Neuronal stem cell (in vitro differentiated cells): ENCODE measurements at regions not wholly inside any gene's neighbourhood (a gene's known extent, or its start where the extent isn't known, plus 50 kb on each side); places are given as distances from the start of the nearest gene placed in this dataset.
"Not testable (repeated sequence)": the region's sequence is repeated elsewhere in the genome, so short reads cannot be mapped to it uniquely, and the experiment has no call there.

Source experiments
- DNase-seq: peaks from one replicate; pipeline ENCODE4 v3.0.0-alpha.2; 2013; ENCODE audit warnings: low spot score
- H2AFZ ChIP-seq: one replicate; pipeline ENCODE4 v1.6.1; 2013; ENCODE audit warnings: mild to moderate bottlenecking, low read length, inconsistent platforms
- H2AK5ac ChIP-seq: 2 replicates; pipeline ENCODE4 v1.6.1; 2013; ENCODE audit warnings: low read depth, mild to moderate bottlenecking, inconsistent platforms, low read length, moderate library complexity, mixed read lengths
- H2BK120ac ChIP-seq: 2 replicates; pipeline ENCODE4 v1.6.1; 2013; ENCODE audit warnings: low read depth, mild to moderate bottlenecking, inconsistent platforms, low read length, moderate library complexity, mixed read lengths
- H2BK12ac ChIP-seq: one replicate; pipeline ENCODE4 v1.6.1; 2013; ENCODE audit warnings: low read length, inconsistent platforms
- H2BK15ac ChIP-seq: 2 replicates; pipeline ENCODE4 v1.6.1; 2013; ENCODE audit warnings: mild to moderate bottlenecking, low read length, inconsistent platforms, mixed read lengths
- H2BK5ac ChIP-seq: one replicate; pipeline ENCODE4 v1.6.1; 2013; ENCODE audit warnings: inconsistent platforms, mild to moderate bottlenecking, low read length, moderate library complexity
- H3K14ac ChIP-seq: one replicate; pipeline ENCODE4 v1.6.1; 2013; ENCODE audit warnings: low read length, inconsistent platforms
- H3K18ac ChIP-seq: 2 replicates; pipeline ENCODE4 v1.6.1; 2013; ENCODE audit warnings: low read length, inconsistent platforms
- H3K23ac ChIP-seq: 2 replicates; pipeline ENCODE4 v1.6.1; 2013; ENCODE audit warnings: low read depth, mild to moderate bottlenecking, mixed read lengths, low read length, inconsistent platforms; ENCODE audit not compliant: poor library complexity
- H3K27ac ChIP-seq: replicated peaks from 3 replicates; pipeline ENCODE4 v1.5.1; 2013; ENCODE audit warnings: low read length, inconsistent platforms
- H3K27me3 ChIP-seq, 3 experiments: 2 replicates each; pipeline ENCODE4 v1.6.1; 2013; ENCODE audit warnings: low read length in 3 of 3, mild to moderate bottlenecking in 2 of 3, inconsistent platforms in 1 of 3, low read depth in 1 of 3, mixed read lengths in 1 of 3, moderate library complexity in 1 of 3; ENCODE audit not compliant: control insufficient read depth in 3 of 3, insufficient read depth in 3 of 3
- H3K36me3 ChIP-seq, 2 donors: replicated peaks in 1 of 2; 2 replicates each; pipeline ENCODE4 v1.6.1; 2013; ENCODE audit warnings: low read length in 2 of 2; ENCODE audit not compliant: control insufficient read depth in 2 of 2, insufficient read depth in 2 of 2
- H3K4ac ChIP-seq: 2 replicates; pipeline ENCODE4 v1.6.1; 2013; ENCODE audit warnings: inconsistent platforms, mild to moderate bottlenecking, low read length, moderate library complexity
- H3K4me1 ChIP-seq, 2 donors: 1 replicate in 1 of 2; 2 replicates in 1 of 2; pipeline ENCODE4 v1.6.1; 2013; ENCODE audit warnings: low read length in 2 of 2, low read depth in 1 of 2; ENCODE audit not compliant: control insufficient read depth in 2 of 2, insufficient read depth in 1 of 2
- H3K4me2 ChIP-seq: one replicate; pipeline ENCODE4 v1.6.1; 2013; ENCODE audit warnings: mild to moderate bottlenecking, low read length, inconsistent platforms; ENCODE audit not compliant: insufficient read depth, poor library complexity, severe bottlenecking
- H3K4me3 ChIP-seq, 2 donors: 2 replicates each; pipeline ENCODE4 v1.5.1; 2013; ENCODE audit warnings: low read length in 2 of 2, mild to moderate bottlenecking in 2 of 2, inconsistent platforms in 1 of 2, moderate library complexity in 1 of 2
- H3K79me1 ChIP-seq: one replicate; pipeline ENCODE4 v1.6.1; 2013; ENCODE audit warnings: low read depth, mild to moderate bottlenecking, inconsistent platforms, low read length, moderate library complexity
- H3K9ac ChIP-seq: one replicate; pipeline ENCODE4 v1.6.1; 2013; ENCODE audit warnings: mild to moderate bottlenecking, low read depth, low read length, inconsistent platforms; ENCODE audit not compliant: poor library complexity
- H3K9me3 ChIP-seq, 2 donors: replicated peaks in 1 of 2; 2 replicates each; pipeline versions ENCODE3 to v1.6.1; 2013; ENCODE audit warnings: low read length in 2 of 2, mild to moderate bottlenecking in 2 of 2, inconsistent platforms in 1 of 2, low read depth in 1 of 2, mixed read lengths in 1 of 2, moderate library complexity in 1 of 2; ENCODE audit not compliant: control insufficient read depth in 2 of 2, insufficient read depth in 1 of 2
- H4K8ac ChIP-seq: one replicate; pipeline ENCODE4 v1.6.1; 2013; ENCODE audit warnings: low read depth, mild to moderate bottlenecking, inconsistent platforms, low read length, moderate library complexity
- H4K91ac ChIP-seq: one replicate; pipeline ENCODE4 v1.6.1; 2013; ENCODE audit warnings: low read length, low read depth, mild to moderate bottlenecking, inconsistent platforms; ENCODE audit not compliant: poor library complexity
- WGBS, 2 donors: extraction: QIAGEN DNeasy Blood & Tissue Kit; methylation state at CpG; one replicate each; pipeline ENCODE4 v1.1.7; 2013; ENCODE audit warnings: missing lambda C conversion rate in 2 of 2, mixed read lengths in 1 of 2; ENCODE audit not compliant: insufficient read length in 2 of 2, insufficient replicate concordance in 1 of 2; ENCODE audit errors: extremely low coverage in 2 of 2; 5-methylcytosine and 5-hydroxymethylcytosine counted together

- not testable (repeated sequence) for H2BK12ac ChIP-seq, H3K23ac ChIP-seq, H3K4ac ChIP-seq, H3K9me3 ChIP-seq, H2AK5ac ChIP-seq, H4K8ac ChIP-seq, H3K14ac ChIP-seq, H3K4me3 ChIP-seq, H2BK120ac ChIP-seq, DNase-seq, H3K4me2 ChIP-seq, H4K91ac ChIP-seq, H3K27ac ChIP-seq, H3K4me1 ChIP-seq, H3K9ac ChIP-seq, H2BK5ac ChIP-seq, H2BK15ac ChIP-seq, H3K36me3 ChIP-seq, H3K18ac ChIP-seq, H3K79me1 ChIP-seq, H2AFZ ChIP-seq, H3K27me3 ChIP-seq
- WGBS, 2 donors = no CpG with 5 or more reads among the region's 4 CpGs
Measured at GRCh38 chr5:40111036-40111435, 568.7 kb upstream of the PTGER4 start.

GRCh38 chr5:40108764-40109390, 570.8 kb upstream of the PTGER4 start:
- H2BK120ac ChIP-seq, H3K4me2 ChIP-seq, H3K18ac ChIP-seq, H2AK5ac ChIP-seq, H2AFZ ChIP-seq, H4K8ac ChIP-seq, H3K4me1 ChIP-seq, H2BK15ac ChIP-seq, H3K14ac ChIP-seq, H4K91ac ChIP-seq, H3K36me3 ChIP-seq, DNase-seq, H3K9ac ChIP-seq, H2BK12ac ChIP-seq, H3K27me3 ChIP-seq, H3K79me1 ChIP-seq, H3K4ac ChIP-seq, H3K27ac ChIP-seq, H3K4me3 ChIP-seq, H2BK5ac ChIP-seq, H3K9me3 ChIP-seq, H3K23ac ChIP-seq: not testable (repeated sequence)
- no CpG with 5 or more reads among the region's 3 CpGs for WGBS, 2 donors

GRCh38 chr5:40107786-40108185, 571.9 kb upstream of the PTGER4 start:
- no CpG with 5 or more reads among the region's 4 CpGs for WGBS, 2 donors

GRCh38 chr5:40106847-40107246, 572.9 kb upstream of the PTGER4 start:
- Histone ChIP-seq H3K23ac (no peak overlapping the region), H2BK12ac (no peak overlapping the region), H3K4me3 (no peak overlapping the region), H3K27ac (no peak overlapping the region), H3K18ac (no peak overlapping the region), H3K9me3 (peaks cover 0 to 2% of the 10 kb centered on the region in 2 donors), H3K36me3 (no peaks in the 10 kb centered on the region), H2BK5ac (no peak overlapping the region), H3K4ac (no peak overlapping the region), H2AK5ac (no peak overlapping the region), H3K79me1 (no peaks in the 10 kb centered on the region), H2BK120ac (no peak overlapping the region), H3K9ac (no peak overlapping the region), H4K91ac (no peak overlapping the region), H3K4me2 (no peak overlapping the region), H3K27me3 (no peaks in the 10 kb centered on the region), H2AFZ (no peak overlapping the region), H2BK15ac (no peak overlapping the region), H4K8ac (no peak overlapping the region), H3K14ac (no peak overlapping the region), H3K4me1 (no peaks in the 10 kb centered on the region)
- DNase-seq = no peak
- WGBS, 2 donors = no CpG with 5 or more reads among the region's 2 CpGs

More at GRCh38 chr5:40107786-40108185, 571.9 kb upstream of the PTGER4 start:
- H2BK12ac ChIP-seq, H3K4me1 ChIP-seq, H3K36me3 ChIP-seq, H2AK5ac ChIP-seq, H2BK15ac ChIP-seq, H3K23ac ChIP-seq, H3K27ac ChIP-seq, H3K14ac ChIP-seq, H3K4me2 ChIP-seq, H3K18ac ChIP-seq, H3K9ac ChIP-seq, H2AFZ ChIP-seq, H3K9me3 ChIP-seq, H3K4ac ChIP-seq, H4K8ac ChIP-seq, H3K27me3 ChIP-seq, H2BK120ac ChIP-seq, H4K91ac ChIP-seq, H3K4me3 ChIP-seq, H3K79me1 ChIP-seq, H2BK5ac ChIP-seq, DNase-seq: not testable (repeated sequence)
